ENCODE measurements at regions not wholly inside any gene's neighbourhood (a gene's known extent, or its start where the extent isn't known, plus 50 kb on each side); places are given as distances from the start of the nearest gene placed in this dataset.

DNA sequence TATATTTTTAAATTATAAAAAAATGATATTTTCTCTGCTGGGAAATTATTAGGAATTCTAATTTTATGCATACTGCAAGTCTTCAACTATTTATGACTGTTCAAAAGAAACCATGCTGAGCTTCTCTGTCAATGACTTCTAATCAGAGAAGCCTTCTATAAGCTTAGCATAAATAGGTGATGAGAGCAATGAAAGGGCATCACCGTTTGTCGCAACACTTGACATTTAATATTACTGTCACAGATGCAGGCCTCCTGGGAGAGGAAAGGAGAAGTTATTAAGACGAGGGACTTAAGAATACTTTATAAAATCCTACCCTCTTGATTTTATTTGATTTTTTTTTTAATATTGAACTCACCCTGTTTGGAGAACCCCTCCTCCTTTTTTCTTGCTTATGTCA, 69.8 kb downstream of the CAPZA3 start:
- TF ChIP-seq, protein P1, sequence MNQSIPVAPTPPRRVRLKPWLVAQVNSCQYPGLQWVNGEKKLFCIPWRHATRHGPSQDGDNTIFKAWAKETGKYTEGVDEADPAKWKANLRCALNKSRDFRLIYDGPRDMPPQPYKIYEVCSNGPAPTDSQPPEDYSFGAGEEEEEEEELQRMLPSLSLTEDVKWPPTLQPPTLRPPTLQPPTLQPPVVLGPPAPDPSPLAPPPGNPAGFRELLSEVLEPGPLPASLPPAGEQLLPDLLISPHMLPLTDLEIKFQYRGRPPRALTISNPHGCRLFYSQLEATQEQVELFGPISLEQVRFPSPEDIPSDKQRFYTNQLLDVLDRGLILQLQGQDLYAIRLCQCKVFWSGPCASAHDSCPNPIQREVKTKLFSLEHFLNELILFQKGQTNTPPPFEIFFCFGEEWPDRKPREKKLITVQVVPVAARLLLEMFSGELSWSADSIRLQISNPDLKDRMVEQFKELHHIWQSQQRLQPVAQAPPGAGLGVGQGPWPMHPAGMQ (IDR thresholded peaks at IDR 0.05; ENCODE audit: borderline replicate concordance) = no peak
- TF ChIP-seq, protein P2, sequence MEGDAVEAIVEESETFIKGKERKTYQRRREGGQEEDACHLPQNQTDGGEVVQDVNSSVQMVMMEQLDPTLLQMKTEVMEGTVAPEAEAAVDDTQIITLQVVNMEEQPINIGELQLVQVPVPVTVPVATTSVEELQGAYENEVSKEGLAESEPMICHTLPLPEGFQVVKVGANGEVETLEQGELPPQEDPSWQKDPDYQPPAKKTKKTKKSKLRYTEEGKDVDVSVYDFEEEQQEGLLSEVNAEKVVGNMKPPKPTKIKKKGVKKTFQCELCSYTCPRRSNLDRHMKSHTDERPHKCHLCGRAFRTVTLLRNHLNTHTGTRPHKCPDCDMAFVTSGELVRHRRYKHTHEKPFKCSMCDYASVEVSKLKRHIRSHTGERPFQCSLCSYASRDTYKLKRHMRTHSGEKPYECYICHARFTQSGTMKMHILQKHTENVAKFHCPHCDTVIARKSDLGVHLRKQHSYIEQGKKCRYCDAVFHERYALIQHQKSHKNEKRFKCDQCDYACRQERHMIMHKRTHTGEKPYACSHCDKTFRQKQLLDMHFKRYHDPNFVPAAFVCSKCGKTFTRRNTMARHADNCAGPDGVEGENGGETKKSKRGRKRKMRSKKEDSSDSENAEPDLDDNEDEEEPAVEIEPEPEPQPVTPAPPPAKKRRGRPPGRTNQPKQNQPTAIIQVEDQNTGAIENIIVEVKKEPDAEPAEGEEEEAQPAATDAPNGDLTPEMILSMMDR (IDR thresholded peaks at IDR 0.05 in 2 of 3, conservative IDR thresholded peaks at IDR 0.05 in 1 of 3; ENCODE audit: control insufficient read depth in 2 of 3, extremely low read depth in 1 of 3, insufficient read depth in 1 of 3, low read depth in 3 of 3, low read length in 3 of 3) = no peak
- TF ChIP-seq, protein P3, sequence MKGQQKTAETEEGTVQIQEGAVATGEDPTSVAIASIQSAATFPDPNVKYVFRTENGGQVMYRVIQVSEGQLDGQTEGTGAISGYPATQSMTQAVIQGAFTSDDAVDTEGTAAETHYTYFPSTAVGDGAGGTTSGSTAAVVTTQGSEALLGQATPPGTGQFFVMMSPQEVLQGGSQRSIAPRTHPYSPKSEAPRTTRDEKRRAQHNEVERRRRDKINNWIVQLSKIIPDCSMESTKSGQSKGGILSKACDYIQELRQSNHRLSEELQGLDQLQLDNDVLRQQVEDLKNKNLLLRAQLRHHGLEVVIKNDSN (IDR thresholded peaks at IDR 0.05; ENCODE audit: borderline replicate concordance, extremely low read length, insufficient read depth, low read depth, low read length) = no peak

All from GM12878 (cell line).